ENCODE measurements at regions not wholly inside any gene's neighbourhood (a gene's known extent, or its start where the extent isn't known, plus 50 kb on each side); places are given as distances from the start of the nearest gene placed in this dataset.

DNA sequence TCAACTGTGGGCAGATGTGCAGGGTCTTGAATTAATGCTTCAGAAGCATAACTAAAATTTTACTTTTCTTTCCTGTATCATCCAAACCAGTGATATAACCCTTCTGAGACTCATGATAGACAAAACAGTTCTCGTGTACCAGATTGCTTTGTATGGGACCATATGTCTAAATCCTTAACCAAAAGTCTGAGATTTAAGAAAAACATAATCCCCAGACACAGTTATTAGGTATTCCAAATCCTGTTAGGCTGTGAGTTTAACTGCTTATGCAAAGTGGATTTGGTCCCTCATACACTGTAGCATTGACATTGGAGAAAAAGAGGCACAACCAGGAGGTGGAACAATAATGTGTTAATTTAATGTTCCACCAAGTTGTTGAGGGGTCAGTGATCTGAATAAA, 235.0 kb downstream of the PMAIP1 start:
- Histone ChIP-seq H3K4me1 (ENCODE audit: control insufficient read depth, insufficient read depth, low read length) (no peaks in the 10 kb centered on the region), H3K36me3 (ENCODE audit: control insufficient read depth, insufficient read depth, low read length, severe bottlenecking) (no peaks in the 10 kb centered on the region), H3K9me3 (ENCODE audit: control insufficient read depth, low read length) (peaks cover 28% of the 10 kb centered on the region), H3K27me3 (replicated peaks; ENCODE audit: control insufficient read depth, insufficient read depth, low read length) (no peaks in the 10 kb centered on the region), H3K4me3 (ENCODE audit: low read length) (no peak overlapping the region), H3K9ac (ENCODE audit: low read length) (no peak overlapping the region)
- DNase-seq (ENCODE audit: low read depth) = no peak

DNA sequence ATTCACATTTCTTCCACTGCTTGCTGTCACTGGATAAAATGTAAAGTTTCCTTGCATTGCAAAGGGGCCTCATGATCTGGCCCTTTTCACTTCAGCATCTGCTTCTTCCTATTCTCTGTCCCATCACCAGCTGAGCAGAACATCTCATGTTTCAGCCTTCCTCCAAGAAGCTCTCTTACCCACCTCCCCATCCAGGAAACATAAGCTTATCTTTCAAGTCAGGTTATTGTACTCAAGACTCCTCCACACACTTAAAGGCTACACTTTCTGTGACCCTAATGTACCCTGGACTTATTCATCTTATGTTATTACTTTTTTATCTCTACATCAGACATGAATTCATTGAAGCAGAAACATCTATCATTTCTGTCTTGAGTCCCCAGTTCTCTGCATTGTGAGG, 230.5 kb downstream of the PMAIP1 start:
- no peak for DNase-seq (ENCODE audit: low read depth)
- Histone ChIP-seq H3K4me3 (ENCODE audit: low read length) (no peak overlapping the region), H3K9me3 (ENCODE audit: control insufficient read depth, low read length) (peaks cover 16% of the 10 kb centered on the region), H3K36me3 (ENCODE audit: control insufficient read depth, insufficient read depth, low read length, severe bottlenecking) (no peaks in the 10 kb centered on the region), H3K4me1 (ENCODE audit: control insufficient read depth, insufficient read depth, low read length) (no peaks in the 10 kb centered on the region), H3K9ac (ENCODE audit: low read length) (no peak overlapping the region), H3K27me3 (replicated peaks; ENCODE audit: control insufficient read depth, insufficient read depth, low read length) (no peaks in the 10 kb centered on the region)

DNA sequence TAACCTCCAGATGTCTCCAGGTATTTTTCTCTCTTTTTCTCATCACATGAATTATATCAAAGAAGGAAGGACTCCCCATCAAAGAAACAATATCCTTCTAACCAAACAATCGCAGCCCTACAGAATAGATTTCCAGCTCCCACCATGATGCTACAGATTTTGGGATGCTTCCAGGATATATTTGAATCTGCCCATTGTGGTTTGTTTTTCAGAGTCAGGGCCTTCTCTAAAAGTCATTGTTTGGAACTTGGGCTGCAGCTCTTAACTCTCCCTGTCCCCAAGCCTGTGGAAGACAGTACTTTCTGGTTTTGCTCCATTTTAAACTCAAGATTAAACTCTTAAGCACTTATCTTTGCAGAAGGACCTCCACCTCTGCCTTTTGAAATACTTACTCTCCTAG, 223.2 kb downstream of the PMAIP1 start:
- Histone ChIP-seq H3K9ac (ENCODE audit: low read length) (no peak overlapping the region), H3K4me1 (ENCODE audit: control insufficient read depth, insufficient read depth, low read length) (no peaks in the 10 kb centered on the region), H3K9me3 (ENCODE audit: control insufficient read depth, low read length) (peaks cover 9% of the 10 kb centered on the region), H3K27me3 (replicated peaks; ENCODE audit: control insufficient read depth, insufficient read depth, low read length) (no peaks in the 10 kb centered on the region), H3K4me3 (ENCODE audit: low read length) (no peak overlapping the region), H3K36me3 (ENCODE audit: control insufficient read depth, insufficient read depth, low read length, severe bottlenecking) (no peaks in the 10 kb centered on the region)
- DNase-seq (ENCODE audit: low read depth) = no peak

DNA sequence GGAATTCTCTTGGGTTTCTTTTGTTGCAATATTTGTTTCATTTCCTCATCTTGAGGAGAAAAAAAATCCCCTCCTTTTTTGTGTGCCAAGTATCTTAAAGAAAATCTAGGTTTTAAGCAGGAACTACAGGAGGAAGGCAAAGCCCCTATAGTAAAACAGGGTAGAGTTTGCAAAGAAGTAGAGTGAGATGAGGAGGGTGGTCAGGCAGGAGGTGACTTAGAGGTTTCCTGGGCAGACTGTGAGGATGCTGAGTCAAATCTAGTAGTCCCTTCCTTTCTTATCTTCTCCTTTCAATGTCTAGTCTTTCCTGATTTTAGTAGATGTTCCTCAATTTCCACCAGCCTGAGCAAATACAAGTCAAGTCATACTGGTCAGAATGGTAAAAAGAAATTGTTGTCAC, 222.5 kb downstream of the PMAIP1 start:
- H3K27me3 ChIP-seq (replicated peaks; ENCODE audit: control insufficient read depth, insufficient read depth, low read length) = no peaks in the 10 kb centered on the region
- no peaks in the 10 kb centered on the region for H3K36me3 ChIP-seq (ENCODE audit: control insufficient read depth, insufficient read depth, low read length, severe bottlenecking)
- no peaks in the 10 kb centered on the region for H3K4me1 ChIP-seq (ENCODE audit: control insufficient read depth, insufficient read depth, low read length)
- H3K9me3 ChIP-seq (ENCODE audit: control insufficient read depth, low read length) = peaks cover 7% of the 10 kb centered on the region
- DNase-seq (ENCODE audit: low read depth) = no peak
- no peak overlapping the region for H3K9ac ChIP-seq (ENCODE audit: low read length)
- H3K4me3 ChIP-seq (ENCODE audit: low read length) = no peak overlapping the region

DNA sequence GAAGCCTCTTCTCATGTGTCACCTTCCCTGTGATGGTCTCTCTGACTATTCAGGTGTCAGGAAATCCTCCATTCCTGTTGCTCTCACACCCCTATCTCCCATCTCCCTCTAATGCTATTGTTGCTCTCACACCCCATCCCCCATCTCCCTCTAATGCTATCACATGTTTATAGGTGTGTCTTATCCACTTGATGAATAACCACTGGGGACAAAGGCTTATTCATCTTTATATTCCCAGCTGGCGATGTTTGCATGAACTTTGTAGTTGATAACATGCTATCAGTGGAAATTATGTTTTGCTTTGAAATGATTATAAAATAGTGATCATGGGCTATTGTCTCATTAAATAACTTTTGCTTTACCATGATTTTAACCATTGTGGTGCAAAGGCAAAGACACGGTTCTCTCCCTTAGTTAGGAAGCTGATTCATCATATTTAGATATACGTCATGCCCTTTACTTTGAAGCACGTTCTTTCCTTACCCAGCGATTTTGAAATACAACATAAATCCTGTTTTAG, 220.5 kb downstream of the PMAIP1 start:
- H3K27me3 ChIP-seq (replicated peaks; ENCODE audit: control insufficient read depth, insufficient read depth, low read length) = no peaks in the 10 kb centered on the region
- peaks cover 8% of the 10 kb centered on the region for H3K9me3 ChIP-seq (ENCODE audit: control insufficient read depth, low read length)
- H3K9ac ChIP-seq (ENCODE audit: low read length) = no peak overlapping the region
- H3K4me3 ChIP-seq (ENCODE audit: low read length) = no peak overlapping the region
- DNase-seq (ENCODE audit: low read depth) = no peak
- no peaks in the 10 kb centered on the region for H3K4me1 ChIP-seq (ENCODE audit: control insufficient read depth, insufficient read depth, low read length)
- H3K36me3 ChIP-seq (ENCODE audit: control insufficient read depth, insufficient read depth, low read length, severe bottlenecking) = no peaks in the 10 kb centered on the region

DNA sequence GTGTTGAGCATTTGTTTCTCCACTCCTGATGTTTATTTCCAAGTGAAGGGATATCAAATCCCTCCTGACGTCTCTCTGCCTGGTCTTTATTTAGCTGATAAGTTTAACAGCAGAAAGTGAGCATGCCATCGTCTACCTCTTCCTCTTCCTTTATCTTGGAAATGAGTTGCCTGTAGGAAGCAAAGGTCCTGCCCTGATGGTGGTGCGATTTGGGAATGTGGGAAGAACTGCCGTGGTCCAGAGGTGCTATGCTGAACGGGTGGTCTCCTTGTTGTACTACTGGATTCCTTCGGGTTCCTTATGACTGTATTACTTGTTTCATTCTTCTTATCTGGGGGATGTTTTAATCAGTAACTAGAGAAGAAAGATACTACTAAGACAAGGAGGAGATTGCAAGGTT, 217.5 kb downstream of the PMAIP1 start:
- Histone ChIP-seq H3K4me3 (ENCODE audit: low read length) (no peak overlapping the region), H3K4me1 (ENCODE audit: control insufficient read depth, insufficient read depth, low read length) (no peaks in the 10 kb centered on the region), H3K36me3 (ENCODE audit: control insufficient read depth, insufficient read depth, low read length, severe bottlenecking) (no peaks in the 10 kb centered on the region), H3K9ac (ENCODE audit: low read length) (no peak overlapping the region), H3K9me3 (ENCODE audit: control insufficient read depth, low read length) (peaks cover 8% of the 10 kb centered on the region), H3K27me3 (replicated peaks; ENCODE audit: control insufficient read depth, insufficient read depth, low read length) (no peaks in the 10 kb centered on the region)
- DNase-seq (ENCODE audit: low read depth) = no peak

DNA sequence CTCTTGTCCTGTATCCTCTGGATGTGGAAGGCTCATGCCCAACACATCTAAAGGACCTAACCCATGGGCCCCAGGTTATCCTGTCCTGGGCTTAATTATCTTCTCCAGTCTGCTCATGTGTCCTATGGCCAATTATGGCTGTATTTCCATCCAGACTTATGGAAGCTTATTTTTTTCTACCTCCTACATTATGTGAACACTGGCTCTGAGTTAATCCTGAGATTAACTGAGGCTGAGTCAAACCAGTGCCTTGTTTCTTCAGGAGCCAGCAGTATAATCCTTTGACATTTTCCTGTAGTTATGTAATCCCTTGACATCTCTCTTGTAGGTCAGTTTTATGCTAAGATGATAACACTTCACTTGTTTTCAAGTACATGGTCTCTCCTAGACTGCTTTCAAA, 213.6 kb downstream of the PMAIP1 start:
- DNase-seq (ENCODE audit: low read depth) = no peak
- Histone ChIP-seq H3K27me3 (replicated peaks; ENCODE audit: control insufficient read depth, insufficient read depth, low read length) (no peaks in the 10 kb centered on the region), H3K4me1 (ENCODE audit: control insufficient read depth, insufficient read depth, low read length) (no peaks in the 10 kb centered on the region), H3K9ac (ENCODE audit: low read length) (no peak overlapping the region), H3K4me3 (ENCODE audit: low read length) (no peak overlapping the region), H3K36me3 (ENCODE audit: control insufficient read depth, insufficient read depth, low read length, severe bottlenecking) (no peaks in the 10 kb centered on the region), H3K9me3 (ENCODE audit: control insufficient read depth, low read length) (peaks cover 6% of the 10 kb centered on the region)

DNA sequence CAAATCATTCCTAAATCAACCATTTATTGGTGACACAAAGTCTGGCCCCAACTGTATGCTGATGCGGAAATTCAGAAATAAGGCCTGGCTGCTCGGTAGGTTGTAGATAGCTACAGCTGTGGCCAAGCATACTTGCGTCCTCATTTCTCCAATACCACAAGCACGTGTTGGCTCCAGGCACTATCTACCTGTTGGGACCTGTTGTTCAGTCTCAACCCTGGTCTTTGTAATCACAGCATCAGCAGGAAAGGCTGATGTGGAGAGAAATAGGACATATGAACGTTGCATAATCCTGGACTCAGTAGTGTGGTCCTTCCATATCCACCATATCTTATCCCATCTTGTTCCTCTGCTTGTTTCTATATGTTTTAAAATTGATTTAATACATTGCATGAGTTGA, 212.6 kb downstream of the PMAIP1 start:
- H3K9me3 ChIP-seq (ENCODE audit: control insufficient read depth, low read length) = peaks cover 7% of the 10 kb centered on the region
- no peak overlapping the region for H3K4me3 ChIP-seq (ENCODE audit: low read length)
- H3K36me3 ChIP-seq (ENCODE audit: control insufficient read depth, insufficient read depth, low read length, severe bottlenecking) = no peaks in the 10 kb centered on the region
- no peak for DNase-seq (ENCODE audit: low read depth)
- no peak overlapping the region for H3K9ac ChIP-seq (ENCODE audit: low read length)
- H3K4me1 ChIP-seq (ENCODE audit: control insufficient read depth, insufficient read depth, low read length) = no peaks in the 10 kb centered on the region
- no peaks in the 10 kb centered on the region for H3K27me3 ChIP-seq (replicated peaks; ENCODE audit: control insufficient read depth, insufficient read depth, low read length)

DNA sequence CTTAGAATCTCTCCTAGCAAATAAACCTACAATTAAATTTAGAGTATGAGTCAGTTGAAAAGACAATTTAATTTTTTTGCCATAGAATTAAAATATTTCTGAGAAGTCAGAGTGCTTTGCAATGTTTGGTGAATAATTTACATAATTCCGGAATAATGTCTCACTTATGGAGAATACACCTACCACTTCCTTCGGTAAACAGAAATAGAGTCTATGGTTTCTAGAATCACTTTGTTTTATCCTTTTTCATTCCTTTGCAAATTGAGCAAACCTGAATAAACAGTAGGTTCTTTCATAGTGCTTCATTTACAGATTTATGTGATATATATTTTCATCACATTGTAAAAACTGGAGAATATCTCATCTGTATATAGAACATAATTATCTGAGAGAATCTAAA, 211.7 kb downstream of the PMAIP1 start:
- no peak for DNase-seq (ENCODE audit: low read depth)

DNA sequence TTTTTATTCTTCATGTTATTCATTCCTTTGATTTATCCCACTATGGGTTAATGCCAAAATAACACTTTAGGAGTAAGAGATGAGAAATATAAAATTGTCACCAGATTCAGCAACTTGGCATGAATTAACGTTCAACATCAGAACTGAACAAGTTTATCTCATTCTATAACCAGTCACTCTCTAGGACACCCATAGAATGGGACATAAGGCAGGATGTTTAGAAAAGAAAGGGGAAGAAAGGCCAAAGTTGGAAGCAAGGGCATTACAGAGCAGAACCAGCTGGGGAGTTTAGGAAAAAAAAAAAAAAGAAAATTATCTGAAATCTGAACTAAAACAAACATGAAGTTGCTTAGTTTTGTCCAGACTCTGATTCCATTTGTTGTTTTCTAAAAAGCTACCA, 211.0 kb downstream of the PMAIP1 start:
- Histone ChIP-seq H3K27me3 (replicated peaks; ENCODE audit: control insufficient read depth, insufficient read depth, low read length) (no peaks in the 10 kb centered on the region), H3K4me3 (ENCODE audit: low read length) (no peak overlapping the region), H3K9me3 (ENCODE audit: control insufficient read depth, low read length) (peaks cover 4% of the 10 kb centered on the region), H3K9ac (ENCODE audit: low read length) (no peak overlapping the region), H3K36me3 (ENCODE audit: control insufficient read depth, insufficient read depth, low read length, severe bottlenecking) (no peaks in the 10 kb centered on the region), H3K4me1 (ENCODE audit: control insufficient read depth, insufficient read depth, low read length) (no peaks in the 10 kb centered on the region)
- no peak for DNase-seq (ENCODE audit: low read depth)

More for the DNA sequence above, 211.7 kb downstream of the PMAIP1 start:
- H3K9me3 ChIP-seq (ENCODE audit: control insufficient read depth, low read length) = peaks cover 7% of the 10 kb centered on the region
- H3K27me3 ChIP-seq (replicated peaks; ENCODE audit: control insufficient read depth, insufficient read depth, low read length) = no peaks in the 10 kb centered on the region
- no peak overlapping the region for H3K9ac ChIP-seq (ENCODE audit: low read length)
- no peaks in the 10 kb centered on the region for H3K36me3 ChIP-seq (ENCODE audit: control insufficient read depth, insufficient read depth, low read length, severe bottlenecking)
- H3K4me3 ChIP-seq (ENCODE audit: low read length) = no peak overlapping the region
- H3K4me1 ChIP-seq (ENCODE audit: control insufficient read depth, insufficient read depth, low read length) = no peaks in the 10 kb centered on the region

DNA sequence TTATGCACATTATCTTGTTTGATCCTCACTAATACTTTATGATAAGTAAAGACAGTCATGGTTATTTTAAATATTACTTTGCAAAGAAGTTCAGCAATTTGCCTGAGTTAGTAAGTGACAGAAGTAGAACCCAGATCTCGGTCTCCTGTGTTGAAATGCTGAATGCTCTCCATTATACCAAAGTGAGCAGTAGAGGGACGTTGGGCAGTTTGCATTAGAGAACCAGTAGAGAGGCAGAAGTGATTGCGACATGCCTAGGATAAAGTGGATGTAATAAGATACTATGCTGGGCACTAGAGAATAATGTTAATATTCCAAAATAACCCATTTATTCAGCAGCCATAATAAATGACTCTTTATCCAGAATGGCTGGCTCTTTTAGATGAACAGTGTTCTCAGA, 201.0 kb downstream of the PMAIP1 start:
- DNase-seq (ENCODE audit: low read depth) = peak; percentile 63
- Histone ChIP-seq H3K9me3 (ENCODE audit: control insufficient read depth, low read length) (peaks cover 9% of the 10 kb centered on the region), H3K27me3 (replicated peaks; ENCODE audit: control insufficient read depth, insufficient read depth, low read length) (peaks cover 5% of the 10 kb centered on the region), H3K9ac (ENCODE audit: low read length) (no peak overlapping the region), H3K4me3 (ENCODE audit: low read length) (no peak overlapping the region), H3K36me3 (ENCODE audit: control insufficient read depth, insufficient read depth, low read length, severe bottlenecking) (no peaks in the 10 kb centered on the region), H3K4me1 (ENCODE audit: control insufficient read depth, insufficient read depth, low read length) (no peaks in the 10 kb centered on the region)

DNA sequence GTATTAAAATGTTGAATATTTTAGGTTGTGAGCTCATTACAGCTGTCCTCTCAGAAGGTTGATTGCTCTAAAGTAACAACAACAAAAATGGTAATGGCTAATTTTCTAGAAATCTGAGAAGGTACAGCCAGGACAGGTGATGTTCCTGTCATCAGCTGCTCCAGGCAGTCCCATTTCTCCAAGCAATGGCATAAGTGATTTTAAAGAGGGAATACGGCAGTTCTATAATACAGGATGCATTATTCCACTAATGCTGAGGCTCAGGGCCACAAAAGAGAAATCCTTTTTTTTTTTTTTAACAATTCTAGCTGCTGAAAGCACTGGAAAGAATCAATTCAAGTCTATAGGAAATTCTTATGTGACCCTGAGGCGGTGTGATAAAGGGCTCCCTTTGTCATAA, 199.9 kb downstream of the PMAIP1 start:
- Histone ChIP-seq H3K9me3 (ENCODE audit: control insufficient read depth, low read length) (peaks cover 5% of the 10 kb centered on the region), H3K9ac (ENCODE audit: low read length) (no peak overlapping the region), H3K4me3 (ENCODE audit: low read length) (no peak overlapping the region), H3K4me1 (ENCODE audit: control insufficient read depth, insufficient read depth, low read length) (no peaks in the 10 kb centered on the region), H3K36me3 (ENCODE audit: control insufficient read depth, insufficient read depth, low read length, severe bottlenecking) (no peaks in the 10 kb centered on the region), H3K27me3 (replicated peaks; ENCODE audit: control insufficient read depth, insufficient read depth, low read length) (peaks cover 5% of the 10 kb centered on the region)
- no peak for DNase-seq (ENCODE audit: low read depth)

All from adipocyte (in vitro differentiated cells).